ENCODE measurements at regions not wholly inside any gene's neighbourhood (a gene's known extent, or its start where the extent isn't known, plus 50 kb on each side); places are given as distances from the start of the nearest gene placed in this dataset.
A peak's percentile ranks its signal among the peaks of the same experiment; 100 is the strongest.

- no peak for DNase-seq
Measured at GRCh38 chr15:93862791-93863190, 368.6 kb upstream of the MCTP2 start.

GRCh38 chr15:93861956-93862741, 369.2 kb upstream of the MCTP2 start:
- no peak for DNase-seq

GRCh38 chr15:93861413-93861812, 369.9 kb upstream of the MCTP2 start:
- no peak for DNase-seq

- no peak for DNase-seq
Measured at GRCh38 chr15:93860701-93861100, 370.7 kb upstream of the MCTP2 start.

- DNase-seq: no peak
Measured at GRCh38 chr15:93859176-93859575, 372.2 kb upstream of the MCTP2 start.

GRCh38 chr15:93855181-93855826, 376.1 kb upstream of the MCTP2 start:
- DNase-seq: no peak

GRCh38 chr15:93854088-93854487, 377.3 kb upstream of the MCTP2 start:
- no peak for DNase-seq

GRCh38 chr15:93852761-93853160, 378.6 kb upstream of the MCTP2 start:
- no peak for DNase-seq

- no peak for DNase-seq
Measured at GRCh38 chr15:93848490-93848889, 382.9 kb upstream of the MCTP2 start.

GRCh38 chr15:93848076-93848475, 383.3 kb upstream of the MCTP2 start:
- DNase-seq: no peak

- DNase-seq: no peak
Measured at GRCh38 chr15:93846148-93846547, 385.2 kb upstream of the MCTP2 start.

- no peak for DNase-seq
Measured at GRCh38 chr15:93837450-93837849, 393.9 kb upstream of the MCTP2 start.

- DNase-seq: no peak
Measured at GRCh38 chr15:93835344-93835743, 396.0 kb upstream of the MCTP2 start.

GRCh38 chr15:93831641-93832040, 399.7 kb upstream of the MCTP2 start:
- no peak for DNase-seq

- DNase-seq: no peak
Measured at GRCh38 chr15:93830221-93831080, 400.9 kb upstream of the MCTP2 start.

GRCh38 chr15:93829115-93829870, 402.1 kb upstream of the MCTP2 start:
- no peak for DNase-seq

- peak; percentile 16 for DNase-seq
Measured at GRCh38 chr15:93826790-93827189, 404.6 kb upstream of the MCTP2 start.

GRCh38 chr15:93826293-93826692, 405.1 kb upstream of the MCTP2 start:
- DNase-seq: no peak

- DNase-seq: no peak
Measured at GRCh38 chr15:93825682-93826081, 405.7 kb upstream of the MCTP2 start.

GRCh38 chr15:93823971-93824913, 407.1 kb upstream of the MCTP2 start:
- no peak for DNase-seq

- no peak for DNase-seq
Measured at GRCh38 chr15:93820566-93820965, 410.8 kb upstream of the MCTP2 start.

GRCh38 chr15:93819826-93820225, 411.5 kb upstream of the MCTP2 start:
- DNase-seq: no peak

Measured in NCI-H1694 treated with DMSO at 0.1 percent for 48 hours (cell line).